ENCODE measurements at regions not wholly inside any gene's neighbourhood (a gene's known extent, or its start where the extent isn't known, plus 50 kb on each side); places are given as distances from the start of the nearest gene placed in this dataset.

- H4K20me1 ChIP-seq (replicated peaks in 1 of 2; ENCODE audit: control insufficient read depth in 1 of 2, insufficient read depth in 2 of 2, low read length in 2 of 2), result no peaks in the 10 kb centered on the region
- DNase-seq (ENCODE audit: low read depth in 1 of 2, low spot score in 2 of 2) (no peak), FAIRE-seq (no peak)
- ChIA-PET POLR2A (ENCODE audit: partially characterized antibody) (no interaction called here), CTCF (ENCODE audit: partially characterized antibody) (no interaction called here)
- no peak overlapping the region for H4K5ac ChIP-seq (ENCODE audit: insufficient read length, low read depth, low read length)
- H2BK12ac ChIP-seq (ENCODE audit: low read depth, low read length), result no peak overlapping the region
- no peak overlapping the region for H4K8ac ChIP-seq (ENCODE audit: extremely low read depth, insufficient read depth, low read length)
- no peak overlapping the region for H2AK5ac ChIP-seq (ENCODE audit: low read depth, low read length)
- H3K23ac ChIP-seq (ENCODE audit: insufficient read length), result no peak overlapping the region
- no peak overlapping the region for H3K18ac ChIP-seq (ENCODE audit: extremely low read depth, low read length)
- no peaks in the 10 kb centered on the region for H3K27me3 ChIP-seq (replicated peaks in 1 of 4; ENCODE audit: control insufficient read depth in 3 of 4, extremely low read depth in 1 of 4, insufficient read depth in 3 of 4, low read length in 3 of 4)
- H3K4me3 ChIP-seq (ENCODE audit: extremely low read depth in 1 of 4, insufficient read depth in 2 of 4, low read depth in 3 of 4, low read length in 4 of 4), result no peak overlapping the region
- TF ChIP-seq GABPA (IDR thresholded peaks at IDR 0.05; ENCODE audit: borderline replicate concordance, insufficient read depth, low read length) (no peak), PHF8 (conservative IDR thresholded peaks at IDR 0.05; ENCODE audit: low read depth, low read length) (no peak), ASH2L (IDR thresholded peaks at IDR 0.05; ENCODE audit: low read length) (no peak), USF2 (IDR thresholded peaks at IDR 0.05; ENCODE audit: low read length) (no peak), MAFK (IDR thresholded peaks at IDR 0.05; ENCODE audit: low read depth, low read length) (no peak), KDM1A (IDR thresholded peaks at IDR 0.05; ENCODE audit: borderline replicate concordance, low read length) (no peak), MAX (IDR thresholded peaks at IDR 0.05) (no peak), JUN (IDR thresholded peaks at IDR 0.05; ENCODE audit: low read depth, low read length) (no peak), SP2 (IDR thresholded peaks at IDR 0.05; ENCODE audit: low read length) (no peak), TAF1 (IDR thresholded peaks at IDR 0.05; ENCODE audit: low read depth, low read length) (no peak), SIN3A (conservative IDR thresholded peaks at IDR 0.05 in 1 of 2, IDR thresholded peaks at IDR 0.05 in 1 of 2; ENCODE audit: low read depth in 1 of 2, low read length in 2 of 2) (no peak), KDM4A (IDR thresholded peaks at IDR 0.05; ENCODE audit: low read depth, low read length, severe bottlenecking) (no peak)
- H2AFZ ChIP-seq (ENCODE audit: low read length), result no peak overlapping the region
- H2BK15ac ChIP-seq (ENCODE audit: low read length), result no peak overlapping the region
- no peaks in the 10 kb centered on the region for H3K79me2 ChIP-seq (ENCODE audit: control insufficient read depth in 1 of 2, insufficient read depth in 2 of 2, low read length in 2 of 2)
- no peak overlapping the region for H3K4ac ChIP-seq (replicated peaks; ENCODE audit: insufficient read length, low read depth, low read length)
- H3K27ac ChIP-seq (ENCODE audit: low read depth, low read length), result no peak overlapping the region
- H3K23me2 ChIP-seq (ENCODE audit: low read depth, low read length), result no peaks in the 10 kb centered on the region
- H3K36me3 ChIP-seq (ENCODE audit: control insufficient read depth in 2 of 4, insufficient read depth in 4 of 4, low read length in 3 of 4), result no peaks in the 10 kb centered on the region
- H3K9ac ChIP-seq (replicated peaks in 1 of 4; ENCODE audit: extremely low read depth in 1 of 4, low read depth in 3 of 4, low read length in 3 of 4), result no peak overlapping the region
- H2BK120ac ChIP-seq (replicated peaks; ENCODE audit: low read depth, low read length), result no peak overlapping the region
- H3K14ac ChIP-seq (ENCODE audit: insufficient read length), result no peak overlapping the region
- no peak overlapping the region for H2BK20ac ChIP-seq (ENCODE audit: low read length)
- no peak overlapping the region for H3K4me2 ChIP-seq (ENCODE audit: insufficient read depth in 1 of 2, low read depth in 2 of 2, low read length in 2 of 2)
- no peak overlapping the region for H4K91ac ChIP-seq (replicated peaks; ENCODE audit: insufficient read length, low read length)
- no peaks in the 10 kb centered on the region for H3K9me3 ChIP-seq (ENCODE audit: insufficient read depth in 2 of 2, low read depth in 1 of 2, low read length in 1 of 2)
- H3K56ac ChIP-seq (replicated peaks; ENCODE audit: insufficient read length, low read depth, low read length), result no peak overlapping the region
- no peak overlapping the region for H2BK5ac ChIP-seq (ENCODE audit: low read depth, low read length)
- WGBS, 2 experiments (ENCODE audit: extremely low coverage in 1 of 2, insufficient coverage in 1 of 2, insufficient read length in 1 of 2, insufficient replicate concordance in 2 of 2, low coverage in 1 of 2, low lambda C conversion rate in 2 of 2, missing lambda C conversion rate in 1 of 2), result 82% methylated on average over 3 of the region's 3 CpGs; no CpG with 5 or more reads in 1 of the 2 experiments
- no peaks in the 10 kb centered on the region for H3K4me1 ChIP-seq (replicated peaks in 1 of 4; ENCODE audit: control insufficient read depth in 3 of 4, insufficient read depth in 4 of 4, low read length in 3 of 4)
- H3K79me1 ChIP-seq (ENCODE audit: low read depth, low read length), result no peaks in the 10 kb centered on the region
These were observed 237.1 kb upstream of the PLD5 start for GRCh38 chr1:242761556-242761955.
